Breast epithelium (tissue), 4 donors: ENCODE measurements at regions not wholly inside any gene's neighbourhood (a gene's known extent, or its start where the extent isn't known, plus 50 kb on each side); places are given as distances from the start of the nearest gene placed in this dataset.

ENCODE experiments used
- DNase-seq, 2 donors: peaks; one replicate each; pipeline ENCODE4 v3.0.0-alpha.2; 2019; ENCODE audit warnings: low spot score in 2 of 2
- H3K27ac ChIP-seq, 2 donors: fragments of 200-600 bp; sonication (generic) in 1 of 2; one replicate each; pipeline ENCODE4 v1.5.1; 2016 to 2019; ENCODE audit warnings: mild to moderate bottlenecking in 1 of 2
- H3K27me3 ChIP-seq, 2 donors: fragments of 200-600 bp; sonication (generic) in 1 of 2; one replicate each; pipeline versions ENCODE4 v1.5.1 to v1.6.0; 2017 to 2019; ENCODE audit warnings: control low read depth in 1 of 2, mild to moderate bottlenecking in 1 of 2
- H3K36me3 ChIP-seq: fragments of 200-600 bp; one replicate; pipeline ENCODE4 v1.5.1; 2019
- H3K4me1 ChIP-seq, 2 donors: fragments of 200-600 bp; sonication (generic); one replicate each; pipeline ENCODE4 v1.5.1; 2016 to 2019; ENCODE audit warnings: control low read depth in 1 of 2
- H3K4me3 ChIP-seq, 3 donors: fragments of 200-600 bp; sonication (generic); 1 replicate in 2 of 3; 2 replicates in 1 of 3; pipeline ENCODE4 v1.5.1; 2016 to 2019; ENCODE audit warnings: mild to moderate bottlenecking in 3 of 3, moderate library complexity in 2 of 3
- H3K9me3 ChIP-seq, 2 donors: fragments of 200-600 bp; sonication (generic) in 1 of 2; one replicate each; pipeline ENCODE4 v1.5.1; 2016 to 2019; ENCODE audit warnings: control low read depth in 1 of 2
- CTCF ChIP-seq, 3 donors: fragments of 450-650 bp; IDR thresholded peaks; one replicate each; pipeline ENCODE4 v1.5.1; 2016 to 2017; ENCODE audit warnings: antibody characterized with exemption in 3 of 3, mild to moderate bottlenecking in 3 of 3, moderate library complexity in 3 of 3
- POLR2A ChIP-seq: fragments of 450-650 bp; IDR thresholded peaks from one replicate; pipeline ENCODE4 v1.6.1; 2016; ENCODE audit warnings: antibody characterized with exemption, mild to moderate bottlenecking, moderate library complexity
- POLR2AphosphoS5 ChIP-seq, 3 donors: sonication (generic); formaldehyde crosslinking; IDR thresholded peaks; one replicate each; pipeline ENCODE4 v1.6.1; 2017; ENCODE audit warnings: antibody characterized with exemption in 3 of 3
- intact Hi-C: fragments of 100-400 bp; cut with DNase I; formaldehyde crosslinking; loops from one replicate; pipeline ENCODE4 v1.15.1; 2023; ENCODE audit warnings: low total_unique reads

GRCh38 chr7:136527554-136527953 lies 340.9 kb upstream of the CHRM2 start:
- H3K9me3 ChIP-seq, result peaks cover 0 to 25% of the 10 kb centered on the region in 2 donors
- H3K4me1 ChIP-seq, result no peaks in the 10 kb centered on the region
- no peak for DNase-seq
- TF ChIP-seq POLR2A, result no peak
- TF ChIP-seq POLR2AphosphoS5 (IDR thresholded peaks at IDR 0.05), result no peak
- no peak for TF ChIP-seq CTCF (IDR thresholded peaks at IDR 0.05)
- H3K27ac ChIP-seq, result no peak overlapping the region
- intact Hi-C loops, result no loop called here
- no peak overlapping the region for H3K4me3 ChIP-seq
- no peaks in the 10 kb centered on the region for H3K36me3 ChIP-seq
- H3K27me3 ChIP-seq, result no peaks in the 10 kb centered on the region

- Histone ChIP-seq H3K4me3 (no peak overlapping the region), H3K4me1 (no peaks in the 10 kb centered on the region), H3K27me3 (no peaks in the 10 kb centered on the region), H3K9me3 (peaks cover 0 to 25% of the 10 kb centered on the region in 2 donors), H3K27ac (no peak overlapping the region), H3K36me3 (no peaks in the 10 kb centered on the region)
- no peak for DNase-seq
- no peak for TF ChIP-seq POLR2AphosphoS5 (IDR thresholded peaks at IDR 0.05)
- no peak for TF ChIP-seq POLR2A
- no peak for TF ChIP-seq CTCF (IDR thresholded peaks at IDR 0.05)
- intact Hi-C loops, result no loop called here
Measured at GRCh38 chr7:136526408-136527105, 341.9 kb upstream of the CHRM2 start.

- DNase-seq, result no peak
- intact Hi-C loops, result no loop called here
- no peak for TF ChIP-seq POLR2A
- no peak for TF ChIP-seq CTCF (IDR thresholded peaks at IDR 0.05)
- no peak for TF ChIP-seq POLR2AphosphoS5 (IDR thresholded peaks at IDR 0.05)
Measured at GRCh38 chr7:136523571-136523970, 344.9 kb upstream of the CHRM2 start.

GRCh38 chr7:136517971-136518370 lies 350.5 kb upstream of the CHRM2 start:
- DNase-seq, result no peak
- Histone ChIP-seq H3K4me1 (no peaks in the 10 kb centered on the region), H3K27ac (no peak overlapping the region), H3K4me3 (no peak overlapping the region), H3K27me3 (no peaks in the 10 kb centered on the region), H3K36me3 (no peaks in the 10 kb centered on the region), H3K9me3 (no peaks in the 10 kb centered on the region)
- no peak for TF ChIP-seq CTCF (IDR thresholded peaks at IDR 0.05)
- TF ChIP-seq POLR2A, result no peak
- intact Hi-C loops, result no loop called here

More at GRCh38 chr7:136523571-136523970, 344.9 kb upstream of the CHRM2 start:
- Histone ChIP-seq H3K9me3 (peaks cover 0 to 19% of the 10 kb centered on the region in 2 donors), H3K36me3 (no peaks in the 10 kb centered on the region), H3K4me1 (no peaks in the 10 kb centered on the region), H3K27me3 (no peaks in the 10 kb centered on the region), H3K4me3 (no peak overlapping the region), H3K27ac (no peak overlapping the region)

GRCh38 chr7:136514776-136515175 lies 353.7 kb upstream of the CHRM2 start:
- Histone ChIP-seq H3K4me3 (no peak overlapping the region), H3K27ac (no peak overlapping the region), H3K9me3 (peaks cover 3 to 9% of the 10 kb centered on the region in 2 donors), H3K36me3 (no peaks in the 10 kb centered on the region), H3K27me3 (no peaks in the 10 kb centered on the region), H3K4me1 (no peaks in the 10 kb centered on the region)
- TF ChIP-seq POLR2A (no peak), POLR2AphosphoS5 (IDR thresholded peaks at IDR 0.05) (no peak), CTCF (IDR thresholded peaks at IDR 0.05) (no peak)
- no peak for DNase-seq
- intact Hi-C loops, result no loop called here
